HG02571 (cell line): ENCODE measurements at regions not wholly inside any gene's neighbourhood (a gene's known extent, or its start where the extent isn't known, plus 50 kb on each side); places are given as distances from the start of the nearest gene placed in this dataset.

Experiments
- ATAC-seq: cut with Tn5 transposase; IDR thresholded peaks from one replicate; pipeline ENCODE4 v1.9.1; 2021; ENCODE audit warnings: mild to moderate bottlenecking, moderate library complexity; ENCODE audit not compliant: unreplicated experiment

GRCh38 chr7:121810831-121811672, 61.9 kb upstream of the PTPRZ1 start:
- no peak for ATAC-seq

- no peak for ATAC-seq
Measured at GRCh38 chr7:121807078-121807477, 65.9 kb upstream of the PTPRZ1 start.

GRCh38 chr7:121803039-121803438, 69.9 kb upstream of the PTPRZ1 start:
- ATAC-seq = no peak

GRCh38 chr7:121800916-121801675, 71.9 kb upstream of the PTPRZ1 start:
- ATAC-seq = no peak

- ATAC-seq = no peak
Measured at GRCh38 chr7:121798896-121799295, 74.1 kb upstream of the PTPRZ1 start.

GRCh38 chr7:121798453-121798840, 74.5 kb upstream of the PTPRZ1 start:
- no peak for ATAC-seq

GRCh38 chr7:121797657-121798452, 75.1 kb upstream of the PTPRZ1 start:
- ATAC-seq = no peak

- no peak for ATAC-seq
Measured at GRCh38 chr7:121796936-121797656, 75.9 kb upstream of the PTPRZ1 start.

- ATAC-seq = no peak
Measured at GRCh38 chr7:121796381-121796780, 76.6 kb upstream of the PTPRZ1 start.

- no peak for ATAC-seq
Measured at GRCh38 chr7:121795736-121796135, 77.2 kb upstream of the PTPRZ1 start.

GRCh38 chr7:121793716-121794115, 79.2 kb upstream of the PTPRZ1 start:
- ATAC-seq = no peak

GRCh38 chr7:121777672-121778071, 95.3 kb upstream of the PTPRZ1 start:
- no peak for ATAC-seq

- no peak for ATAC-seq
Measured at GRCh38 chr7:121774563-121774962, 98.4 kb upstream of the PTPRZ1 start.

GRCh38 chr7:121766676-121767075, 106.3 kb upstream of the PTPRZ1 start:
- no peak for ATAC-seq

- ATAC-seq = no peak
Measured at GRCh38 chr7:121761399-121761798, 111.6 kb upstream of the PTPRZ1 start.

- ATAC-seq = no peak
Measured at GRCh38 chr7:121755818-121756552, 117.0 kb upstream of the PTPRZ1 start.

GRCh38 chr7:121755286-121755685, 117.7 kb upstream of the PTPRZ1 start:
- no peak for ATAC-seq

GRCh38 chr7:121753944-121754343, 119.0 kb upstream of the PTPRZ1 start:
- ATAC-seq = no peak

- ATAC-seq = no peak
Measured at GRCh38 chr7:121752706-121753105, 120.3 kb upstream of the PTPRZ1 start.

GRCh38 chr7:121748546-121748945, 124.4 kb upstream of the PTPRZ1 start:
- no peak for ATAC-seq
